ENCODE measurements at regions not wholly inside any gene's neighbourhood (a gene's known extent, or its start where the extent isn't known, plus 50 kb on each side); places are given as distances from the start of the nearest gene placed in this dataset.

GRCh38 chr11:131064373-131064991 is 148.2 kb upstream of the SNX19 start:
- no peaks in the 10 kb centered on the region for H3K36me3 Mint-ChIP-seq
- intact Hi-C loops (cut with micrococcal nuclease), result no loop called here
- DNase-seq, result peak; percentile 34
- no peaks in the 10 kb centered on the region for H3K4me1 Mint-ChIP-seq (ENCODE audit: low read depth)
- ChIA-PET POLR2A (no interaction called here), CTCF (interaction anchor here (0.8 to 2.0 kb wide), 4 partner anchors 128 to 610 kb away, joined by 3 to 11 read pairs (median 3); no protein-coding TSS in a partner anchor)
- peaks cover 10% of the 10 kb centered on the region for H3K27me3 Mint-ChIP-seq
- no peak overlapping the region for H3K27ac Mint-ChIP-seq
- no peak overlapping the region for H3K4me3 Mint-ChIP-seq
- no peaks in the 10 kb centered on the region for H3K9me3 Mint-ChIP-seq

DNA sequence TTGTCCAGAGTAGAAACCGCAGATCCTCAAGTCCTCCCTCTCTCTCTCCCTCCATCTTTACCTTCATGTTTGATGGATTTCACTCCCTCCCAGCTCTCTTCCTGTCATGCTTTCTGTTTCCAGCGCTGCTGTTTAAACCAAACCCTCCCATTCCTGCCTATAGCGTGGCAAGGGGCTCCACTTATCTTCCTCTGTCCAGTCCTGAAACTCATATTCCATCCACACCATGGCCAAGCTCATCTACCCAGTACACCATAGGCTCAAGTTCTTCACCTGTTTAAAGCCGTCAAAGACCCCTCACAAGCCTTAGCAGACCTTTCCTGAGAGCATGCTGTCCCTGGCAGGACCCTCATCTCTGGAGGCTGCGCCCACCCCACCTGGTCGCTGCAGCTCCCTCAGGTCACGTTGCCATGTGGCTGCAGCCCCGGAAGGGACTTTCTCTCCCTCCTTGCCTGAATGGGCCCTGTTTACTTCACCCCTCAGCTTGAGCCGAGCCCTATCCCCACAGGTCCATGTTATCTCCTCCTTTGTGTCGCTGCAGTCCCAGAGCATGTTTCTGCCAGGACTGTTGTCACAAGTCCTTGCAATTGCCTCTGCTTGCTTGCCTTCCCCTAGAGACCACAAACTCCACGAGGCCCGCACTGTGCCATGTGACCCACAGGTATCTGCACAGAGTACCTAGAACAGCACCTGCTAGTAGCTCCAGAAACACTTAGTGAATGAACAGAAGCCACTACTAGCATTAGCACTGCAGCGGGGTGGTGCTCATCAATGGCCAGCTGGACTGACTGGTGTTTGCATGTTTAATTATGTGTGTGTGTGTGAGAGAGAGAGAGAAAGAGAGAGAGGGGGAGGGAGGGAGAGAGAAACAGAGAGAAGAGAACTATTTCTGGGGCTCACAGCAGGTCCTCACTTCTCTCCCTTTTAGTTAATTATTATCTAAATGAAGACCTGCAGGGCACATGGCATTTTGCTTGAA is 149.4 kb upstream of the SNX19 start:
- no peak for DNase-seq
- ChIA-PET CTCF (interaction anchor here (1.2 to 2.0 kb wide), 2 partner anchors 128 to 609 kb away, joined by 3 to 11 read pairs; no protein-coding TSS in a partner anchor), POLR2A (no interaction called here)
- Mint-ChIP-seq H3K27ac (no peak overlapping the region), H3K4me1 (ENCODE audit: low read depth) (no peaks in the 10 kb centered on the region), H3K4me3 (no peak overlapping the region), H3K9me3 (no peaks in the 10 kb centered on the region), H3K36me3 (no peaks in the 10 kb centered on the region), H3K27me3 (peaks cover 10% of the 10 kb centered on the region)
- intact Hi-C loops (cut with micrococcal nuclease), result no loop called here

GRCh38 chr11:131066551-131066950 is 150.3 kb upstream of the SNX19 start:
- intact Hi-C loops (cut with micrococcal nuclease), result no loop called here
- H3K36me3 Mint-ChIP-seq, result no peaks in the 10 kb centered on the region

GRCh38 chr11:131070365-131070764 is 154.1 kb upstream of the SNX19 start:
- H3K27ac Mint-ChIP-seq, result no peak overlapping the region
- intact Hi-C loops (cut with micrococcal nuclease), result no loop called here
- H3K9me3 Mint-ChIP-seq, result no peaks in the 10 kb centered on the region
- ChIA-PET CTCF (no interaction called here), POLR2A (no interaction called here)
- H3K4me3 Mint-ChIP-seq, result no peak overlapping the region
- H3K36me3 Mint-ChIP-seq, result no peaks in the 10 kb centered on the region
- no peak for DNase-seq
- H3K4me1 Mint-ChIP-seq (ENCODE audit: low read depth), result no peaks in the 10 kb centered on the region
- H3K27me3 Mint-ChIP-seq, result peaks cover 5% of the 10 kb centered on the region

More at GRCh38 chr11:131066551-131066950, 150.3 kb upstream of the SNX19 start:
- H3K27ac Mint-ChIP-seq, result no peak overlapping the region
- H3K9me3 Mint-ChIP-seq, result no peaks in the 10 kb centered on the region
- no peak overlapping the region for H3K4me3 Mint-ChIP-seq
- no peak for DNase-seq
- ChIA-PET POLR2A (no interaction called here), CTCF (no interaction called here)
- H3K4me1 Mint-ChIP-seq (ENCODE audit: low read depth), result no peaks in the 10 kb centered on the region
- H3K27me3 Mint-ChIP-seq, result peaks cover 10% of the 10 kb centered on the region

DNA sequence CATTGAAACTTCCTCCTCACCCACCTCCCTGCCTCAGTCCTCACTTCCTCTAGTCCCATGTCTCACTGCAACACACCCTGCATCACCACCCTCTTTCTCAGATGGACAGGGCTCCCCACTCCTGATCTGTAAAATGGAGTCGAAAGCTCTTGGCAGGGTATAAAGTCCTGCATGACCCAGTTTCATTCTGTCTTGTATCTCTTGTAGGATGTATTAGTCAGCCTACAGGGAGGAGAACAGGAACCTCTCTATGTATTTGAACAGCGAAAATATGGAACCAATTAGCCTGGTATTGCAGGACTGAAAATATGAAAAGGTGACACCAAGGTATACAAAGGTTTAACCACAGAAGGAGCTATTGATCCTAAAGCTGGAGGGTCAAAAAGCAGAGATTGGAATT is 156.9 kb upstream of the SNX19 start:
- Mint-ChIP-seq H3K27me3 (no peaks in the 10 kb centered on the region), H3K36me3 (no peaks in the 10 kb centered on the region), H3K4me1 (ENCODE audit: low read depth) (no peaks in the 10 kb centered on the region), H3K27ac (no peak overlapping the region), H3K9me3 (no peaks in the 10 kb centered on the region), H3K4me3 (no peak overlapping the region)
- ChIA-PET CTCF (no interaction called here), POLR2A (no interaction called here)
- DNase-seq, result no peak
- intact Hi-C loops (cut with micrococcal nuclease), result no loop called here

DNA sequence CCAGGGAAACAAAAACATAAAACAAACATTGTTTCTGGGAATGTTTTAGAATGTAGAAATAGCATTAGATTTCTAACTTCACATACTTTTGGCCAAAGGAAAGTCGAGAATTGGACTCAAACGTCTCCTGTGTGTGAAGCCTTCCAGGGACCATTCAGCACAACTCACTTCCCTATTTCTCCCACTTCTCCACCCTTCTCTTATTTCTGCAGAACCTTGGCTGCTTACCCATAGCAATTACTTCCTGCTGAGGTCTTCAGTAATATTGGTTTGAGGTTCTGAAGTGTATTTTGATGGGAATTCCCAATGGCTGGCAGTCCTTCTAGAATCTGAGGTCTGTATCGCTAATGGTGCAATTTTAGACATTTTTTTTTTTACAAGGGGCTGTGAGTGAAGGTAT is 158.3 kb upstream of the SNX19 start:
- H3K27ac Mint-ChIP-seq, result no peak overlapping the region
- ChIA-PET POLR2A (no interaction called here), CTCF (no interaction called here)
- no peaks in the 10 kb centered on the region for H3K4me1 Mint-ChIP-seq (ENCODE audit: low read depth)
- H3K4me3 Mint-ChIP-seq, result no peak overlapping the region
- H3K36me3 Mint-ChIP-seq, result no peaks in the 10 kb centered on the region
- DNase-seq, result no peak
- intact Hi-C loops (cut with micrococcal nuclease), result no loop called here
- no peaks in the 10 kb centered on the region for H3K9me3 Mint-ChIP-seq
- H3K27me3 Mint-ChIP-seq, result no peaks in the 10 kb centered on the region

DNA sequence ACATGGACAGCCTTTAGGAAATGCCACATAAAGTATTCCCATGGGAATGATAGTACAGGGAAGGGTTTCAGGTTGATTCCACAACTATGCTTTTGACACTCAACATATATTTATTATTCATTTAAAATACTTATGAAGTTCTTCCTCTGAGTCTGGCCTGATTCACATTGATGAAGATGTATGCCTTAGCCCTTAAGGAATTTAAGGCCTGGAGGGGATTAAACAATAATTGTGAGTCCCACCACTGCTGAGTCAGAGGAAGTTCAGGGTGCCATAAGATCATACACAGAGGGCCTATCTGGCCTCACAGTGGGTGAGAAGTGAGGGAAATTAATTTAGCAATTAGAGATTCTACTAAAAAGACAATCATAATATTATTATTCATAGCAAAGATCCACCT is 161.1 kb upstream of the SNX19 start:
- H3K9me3 Mint-ChIP-seq, result peaks cover 3% of the 10 kb centered on the region
- H3K4me1 Mint-ChIP-seq (ENCODE audit: low read depth), result no peaks in the 10 kb centered on the region
- intact Hi-C loops (cut with micrococcal nuclease), result no loop called here
- no peak overlapping the region for H3K4me3 Mint-ChIP-seq
- CTCF ChIA-PET, result no interaction called here
- DNase-seq, result no peak
- H3K27me3 Mint-ChIP-seq, result no peaks in the 10 kb centered on the region
- no peaks in the 10 kb centered on the region for H3K36me3 Mint-ChIP-seq
- POLR2A ChIA-PET, result no interaction called here
- no peak overlapping the region for H3K27ac Mint-ChIP-seq

- intact Hi-C loops (cut with micrococcal nuclease), result no loop called here
Measured at GRCh38 chr11:131079036-131079435, 162.8 kb upstream of the SNX19 start.

DNA sequence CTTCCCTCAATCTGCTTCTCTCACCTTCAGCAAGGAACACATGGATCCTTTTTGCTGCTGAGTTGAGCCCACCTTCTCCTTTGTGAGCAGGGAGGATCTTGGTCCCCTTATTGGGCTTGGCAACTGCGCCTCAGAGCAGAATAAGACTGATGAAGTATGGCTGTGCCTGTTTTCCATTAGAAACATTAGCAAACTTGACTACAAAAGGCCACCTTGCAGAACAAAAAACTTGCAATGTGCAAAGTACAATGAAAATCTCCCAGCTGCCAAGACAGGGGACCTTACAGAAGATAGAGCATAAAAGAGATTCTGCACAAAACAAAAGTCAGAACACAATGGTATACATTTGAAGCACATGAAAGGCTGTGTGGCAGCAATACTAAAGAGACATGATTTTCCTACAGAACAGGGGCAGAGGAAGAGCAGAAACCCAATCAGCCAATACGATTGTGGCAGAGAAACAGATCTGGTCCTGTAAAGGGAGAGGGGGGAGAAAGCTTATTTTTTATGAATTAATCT is 173.5 kb upstream of the SNX19 start:
- Mint-ChIP-seq H3K36me3 (peaks cover 1% of the 10 kb centered on the region), H3K4me3 (no peak overlapping the region), H3K27me3 (peaks cover 2% of the 10 kb centered on the region), H3K9me3 (peaks cover 7% of the 10 kb centered on the region), H3K27ac (no peak overlapping the region), H3K4me1 (ENCODE audit: low read depth) (no peaks in the 10 kb centered on the region)
- DNase-seq, result no peak
- ChIA-PET POLR2A (no interaction called here), CTCF (no interaction called here)
- intact Hi-C loops (cut with micrococcal nuclease), result no loop called here

More at GRCh38 chr11:131079036-131079435, 162.8 kb upstream of the SNX19 start:
- Mint-ChIP-seq H3K4me1 (ENCODE audit: low read depth) (no peaks in the 10 kb centered on the region), H3K27me3 (no peaks in the 10 kb centered on the region), H3K27ac (no peak overlapping the region), H3K36me3 (no peaks in the 10 kb centered on the region), H3K4me3 (no peak overlapping the region), H3K9me3 (peaks cover 7% of the 10 kb centered on the region)
- no peak for DNase-seq
- ChIA-PET CTCF (no interaction called here), POLR2A (no interaction called here)

DNA sequence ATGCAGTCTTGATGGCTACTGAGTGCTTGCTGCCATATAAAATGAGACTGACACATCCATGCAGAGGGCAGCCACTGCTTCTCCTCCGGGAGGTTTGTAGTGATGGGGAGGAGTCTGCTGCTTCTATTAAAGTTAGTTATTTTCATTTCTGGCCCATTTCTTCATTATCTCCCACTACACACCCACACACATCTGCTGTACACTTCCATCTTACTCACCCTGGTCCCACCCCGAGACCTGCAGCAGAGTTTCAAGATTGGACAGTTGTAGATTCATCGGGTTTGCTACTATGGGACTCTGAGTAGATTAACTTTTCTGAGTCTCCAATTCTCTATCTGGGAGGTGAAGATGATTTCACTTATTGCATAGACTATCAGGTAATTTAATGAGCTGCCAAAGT is 176.2 kb upstream of the SNX19 start:
- H3K9me3 Mint-ChIP-seq, result no peaks in the 10 kb centered on the region
- H3K36me3 Mint-ChIP-seq, result no peaks in the 10 kb centered on the region
- no peaks in the 10 kb centered on the region for H3K4me1 Mint-ChIP-seq (ENCODE audit: low read depth)
- CTCF ChIA-PET, result no interaction called here
- H3K27ac Mint-ChIP-seq, result no peak overlapping the region
- POLR2A ChIA-PET, result no interaction called here
- intact Hi-C loops (cut with micrococcal nuclease), result no loop called here
- H3K27me3 Mint-ChIP-seq, result peaks cover 2% of the 10 kb centered on the region
- no peak overlapping the region for H3K4me3 Mint-ChIP-seq
- DNase-seq, result no peak

DNA sequence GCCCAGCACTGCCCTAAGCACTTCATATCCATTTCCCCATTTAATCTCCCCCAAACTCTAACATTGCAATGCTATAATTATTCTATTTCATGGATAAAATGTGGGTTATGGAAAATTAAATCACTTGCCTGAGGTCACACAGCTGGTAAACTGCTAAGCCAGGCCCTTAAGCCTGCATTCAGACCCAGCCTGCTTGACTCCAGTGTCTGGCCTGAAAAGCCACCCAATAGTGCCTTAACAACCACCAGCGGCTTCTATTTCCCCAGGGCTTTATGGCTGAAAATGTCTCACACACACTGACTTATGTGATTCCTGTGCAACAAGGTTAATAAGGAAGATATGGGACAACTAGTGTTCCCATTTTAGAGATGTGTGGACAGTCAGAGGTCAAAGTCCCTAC is 178.5 kb upstream of the SNX19 start:
- no peak overlapping the region for H3K27ac Mint-ChIP-seq
- no peaks in the 10 kb centered on the region for H3K4me1 Mint-ChIP-seq (ENCODE audit: low read depth)
- DNase-seq, result no peak
- no peak overlapping the region for H3K4me3 Mint-ChIP-seq
- POLR2A ChIA-PET, result no interaction called here
- no peaks in the 10 kb centered on the region for H3K9me3 Mint-ChIP-seq
- H3K27me3 Mint-ChIP-seq, result no peaks in the 10 kb centered on the region
- CTCF ChIA-PET, result no interaction called here
- intact Hi-C loops (cut with micrococcal nuclease), result no loop called here
- no peaks in the 10 kb centered on the region for H3K36me3 Mint-ChIP-seq

GRCh38 chr11:131095511-131096185 is 179.4 kb upstream of the SNX19 start:
- intact Hi-C loops (cut with micrococcal nuclease), result no loop called here
- H3K9me3 Mint-ChIP-seq, result no peaks in the 10 kb centered on the region
- no peaks in the 10 kb centered on the region for H3K36me3 Mint-ChIP-seq
- POLR2A ChIA-PET, result no interaction called here
- no peaks in the 10 kb centered on the region for H3K27me3 Mint-ChIP-seq
- no peak overlapping the region for H3K27ac Mint-ChIP-seq
- CTCF ChIA-PET, result no interaction called here
- H3K4me3 Mint-ChIP-seq, result no peak overlapping the region
- DNase-seq, result no peak
- H3K4me1 Mint-ChIP-seq (ENCODE audit: low read depth), result no peaks in the 10 kb centered on the region
